ENCODE measurements at regions not wholly inside any gene's neighbourhood (a gene's known extent, or its start where the extent isn't known, plus 50 kb on each side); places are given as distances from the start of the nearest gene placed in this dataset.

DNA sequence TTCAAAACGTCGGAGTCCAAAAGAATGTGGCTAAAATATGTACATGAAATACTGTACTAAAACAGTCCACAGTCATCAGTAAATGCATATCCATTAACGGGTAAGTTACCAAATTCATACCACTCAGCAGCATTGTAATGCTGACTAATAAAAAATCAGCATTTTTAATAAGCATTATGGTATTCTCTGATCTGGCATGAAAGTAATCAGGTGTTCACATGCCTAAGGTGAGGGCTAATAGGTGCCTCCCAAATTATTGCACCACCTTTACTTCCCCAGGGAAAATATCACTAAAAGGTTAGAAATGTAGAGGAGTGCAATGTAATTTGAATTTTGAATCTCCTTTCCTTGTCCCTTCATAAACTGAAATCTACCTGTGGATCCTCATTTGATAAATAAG lies 69.6 kb upstream of the PTGS2 start:
- H3K4me1 ChIP-seq (replicated peaks in 1 of 4; ENCODE audit: control insufficient read depth in 3 of 4, insufficient read depth in 4 of 4, low read length in 3 of 4): no peaks in the 10 kb centered on the region
- no peaks in the 10 kb centered on the region for H3K79me2 ChIP-seq (ENCODE audit: control insufficient read depth in 1 of 2, insufficient read depth in 2 of 2, low read length in 2 of 2)
- H3K4ac ChIP-seq (replicated peaks; ENCODE audit: insufficient read length, low read depth, low read length): no peak overlapping the region
- no peak for DNase-seq (ENCODE audit: low read depth in 1 of 2, low spot score in 2 of 2)
- no peak overlapping the region for H2AK5ac ChIP-seq (ENCODE audit: low read depth, low read length)
- H3K14ac ChIP-seq (ENCODE audit: insufficient read length): no peak overlapping the region
- no peak overlapping the region for H4K5ac ChIP-seq (ENCODE audit: insufficient read length, low read depth, low read length)
- no peak overlapping the region for H3K27ac ChIP-seq (ENCODE audit: low read depth, low read length)
- CTCF ChIA-PET (ENCODE audit: partially characterized antibody): no interaction called here
- H3K18ac ChIP-seq (ENCODE audit: extremely low read depth, low read length): no peak overlapping the region
- no peak for FAIRE-seq
- no peak overlapping the region for H3K9ac ChIP-seq (replicated peaks in 1 of 4; ENCODE audit: extremely low read depth in 1 of 4, low read depth in 3 of 4, low read length in 3 of 4)
- no peak overlapping the region for H2BK5ac ChIP-seq (ENCODE audit: low read depth, low read length)
- H2BK20ac ChIP-seq (ENCODE audit: low read length): no peak overlapping the region
- no peaks in the 10 kb centered on the region for H4K20me1 ChIP-seq (replicated peaks in 1 of 2; ENCODE audit: control insufficient read depth in 1 of 2, insufficient read depth in 2 of 2, low read length in 2 of 2)
- H2BK12ac ChIP-seq (ENCODE audit: low read depth, low read length): no peak overlapping the region
- no peak overlapping the region for H3K56ac ChIP-seq (replicated peaks; ENCODE audit: insufficient read length, low read depth, low read length)
- H3K4me2 ChIP-seq (ENCODE audit: insufficient read depth in 1 of 2, low read depth in 2 of 2, low read length in 2 of 2): no peak overlapping the region
- peaks cover 9 to 12% of the 10 kb centered on the region in 2 experiments for H3K9me3 ChIP-seq (ENCODE audit: insufficient read depth in 2 of 2, low read depth in 1 of 2, low read length in 1 of 2)
- H4K91ac ChIP-seq (replicated peaks; ENCODE audit: insufficient read length, low read length): no peak overlapping the region
- no peak for TF ChIP-seq TCF12 (IDR thresholded peaks at IDR 0.05; ENCODE audit: low read depth, low read length)
- 97% methylated on average over 3 of the region's 3 CpGs; no CpG with 5 or more reads in 1 of the 2 experiments for WGBS, 2 experiments (ENCODE audit: extremely low coverage in 1 of 2, insufficient coverage in 1 of 2, insufficient read length in 1 of 2, insufficient replicate concordance in 2 of 2, low coverage in 1 of 2, low lambda C conversion rate in 2 of 2, missing lambda C conversion rate in 1 of 2)
- no peaks in the 10 kb centered on the region for H3K23me2 ChIP-seq (ENCODE audit: low read depth, low read length)
- H2AFZ ChIP-seq (ENCODE audit: low read length): no peak overlapping the region
- H3K36me3 ChIP-seq (ENCODE audit: control insufficient read depth in 2 of 4, insufficient read depth in 4 of 4, low read length in 3 of 4): no peaks in the 10 kb centered on the region; a peak in 1 of 8 replicates
- H2BK15ac ChIP-seq (ENCODE audit: low read length): no peak overlapping the region
- POLR2A ChIA-PET (ENCODE audit: partially characterized antibody): no interaction called here
- no peak overlapping the region for H3K4me3 ChIP-seq (ENCODE audit: extremely low read depth in 1 of 4, insufficient read depth in 2 of 4, low read depth in 3 of 4, low read length in 4 of 4)
- no peaks in the 10 kb centered on the region for H3K27me3 ChIP-seq (replicated peaks in 1 of 4; ENCODE audit: control insufficient read depth in 3 of 4, extremely low read depth in 1 of 4, insufficient read depth in 3 of 4, low read length in 3 of 4)
- no peak overlapping the region for H3K23ac ChIP-seq (ENCODE audit: insufficient read length)
- H4K8ac ChIP-seq (ENCODE audit: extremely low read depth, insufficient read depth, low read length): no peak overlapping the region
- H2BK120ac ChIP-seq (replicated peaks; ENCODE audit: low read depth, low read length): no peak overlapping the region
- H3K79me1 ChIP-seq (ENCODE audit: low read depth, low read length): no peaks in the 10 kb centered on the region

Data from H1 (cell line).